IPS-11a (cell line): ENCODE measurements at regions not wholly inside any gene's neighbourhood (a gene's known extent, or its start where the extent isn't known, plus 50 kb on each side); places are given as distances from the start of the nearest gene placed in this dataset.

Experiments used
- H3K4me3 ChIP-seq: one replicate; pipeline ENCODE4 v1.5.1; 2013; ENCODE audit warnings: low read depth, low read length, control low read depth

GRCh38 chr13:50191004-50191403, 175.8 kb downstream of the KCNRG start:
- H3K4me3 ChIP-seq, result no peak overlapping the region

DNA sequence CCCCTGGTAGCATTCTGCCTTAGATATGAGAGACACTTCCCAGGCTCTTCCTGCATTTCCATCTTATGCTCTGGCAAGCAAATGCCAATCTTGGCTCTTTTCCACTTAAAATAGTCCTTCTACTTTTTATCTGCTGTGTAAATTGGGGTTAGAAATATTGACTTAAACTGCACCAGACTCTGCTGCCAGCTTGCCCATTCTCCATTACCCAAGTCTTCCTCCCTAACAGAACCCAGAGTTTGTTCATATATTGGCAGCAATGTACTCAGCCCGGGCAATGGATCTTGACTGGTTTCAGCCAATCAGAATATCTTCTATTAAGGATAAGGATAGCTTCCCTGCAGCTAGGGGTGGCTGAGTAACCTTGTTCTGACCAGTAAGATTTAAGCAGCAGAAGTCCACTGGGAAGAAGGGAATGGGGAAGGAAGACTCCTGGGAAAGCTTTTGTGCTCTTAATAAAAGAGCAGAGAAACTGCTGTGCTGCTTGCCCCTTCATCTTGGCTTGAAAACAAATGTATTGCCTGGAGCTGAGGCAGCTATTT, 177.1 kb downstream of the KCNRG start:
- H3K4me3 ChIP-seq, result no peak overlapping the region

GRCh38 chr13:50195045-50195444, 179.8 kb downstream of the KCNRG start:
- no peak overlapping the region for H3K4me3 ChIP-seq

- no peak overlapping the region for H3K4me3 ChIP-seq
Measured at GRCh38 chr13:50196118-50196517, 180.9 kb downstream of the KCNRG start.

DNA sequence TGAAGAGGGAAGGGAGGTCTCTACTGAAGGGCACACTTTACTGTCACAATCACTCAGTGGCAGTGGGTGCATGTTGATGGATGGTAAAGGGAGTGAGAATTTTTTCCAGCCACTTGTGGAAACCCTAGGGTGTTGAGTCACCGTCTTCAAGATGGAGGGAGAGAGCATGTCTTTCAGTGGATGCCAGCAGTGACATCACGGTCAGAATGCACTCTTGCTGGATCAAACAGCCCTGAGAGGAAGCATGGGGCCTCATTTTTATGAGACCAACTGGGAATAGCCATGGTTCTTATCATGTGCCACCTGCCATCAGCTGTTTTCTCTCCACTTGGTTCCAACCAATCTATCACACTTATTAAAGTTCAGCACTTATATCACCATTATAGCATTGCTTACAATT, 182.5 kb downstream of the KCNRG start:
- H3K4me3 ChIP-seq, result no peak overlapping the region

- no peak overlapping the region for H3K4me3 ChIP-seq
Measured at GRCh38 chr13:50198508-50198907, 183.3 kb downstream of the KCNRG start.

DNA sequence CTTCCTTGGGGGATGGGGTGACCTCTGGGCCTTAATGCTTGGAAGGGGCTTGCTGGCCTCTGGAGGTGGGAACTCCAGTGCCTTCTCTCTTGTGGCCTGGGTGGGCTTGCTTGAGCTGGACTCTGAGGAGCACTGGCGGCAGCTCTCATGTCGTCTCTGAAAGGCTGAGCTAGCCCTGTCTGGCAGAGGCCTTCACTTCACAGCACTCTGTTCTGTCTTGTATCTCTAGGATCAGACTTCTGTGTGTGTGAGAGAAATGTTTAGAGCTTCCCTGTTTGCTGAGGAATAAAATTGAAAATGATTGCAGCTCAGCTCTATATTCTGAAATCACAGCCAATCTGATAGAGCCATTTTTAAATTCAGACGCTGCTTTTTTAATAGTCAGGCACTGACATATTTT, 185.3 kb downstream of the KCNRG start:
- H3K4me3 ChIP-seq, result no peak overlapping the region

DNA sequence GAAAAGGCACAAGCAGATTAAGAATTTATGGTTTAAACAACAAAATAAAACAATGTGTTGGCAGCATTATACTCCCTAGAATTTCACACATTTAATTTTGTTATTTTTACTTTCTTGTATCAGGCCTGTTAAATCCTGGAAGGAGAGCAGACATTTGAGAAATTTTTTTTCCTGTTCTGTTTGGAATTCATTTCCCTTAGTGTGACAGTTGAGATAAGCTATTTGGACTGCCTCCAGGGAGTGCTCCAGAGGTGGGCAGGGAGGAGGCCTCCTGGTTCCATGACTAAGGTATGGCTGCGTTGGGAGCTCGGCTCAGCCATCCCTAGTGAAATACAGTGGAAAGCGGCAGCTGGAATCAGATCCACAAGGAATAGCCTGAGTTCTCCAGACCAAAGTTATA, 185.7 kb downstream of the KCNRG start:
- H3K4me3 ChIP-seq, result no peak overlapping the region

DNA sequence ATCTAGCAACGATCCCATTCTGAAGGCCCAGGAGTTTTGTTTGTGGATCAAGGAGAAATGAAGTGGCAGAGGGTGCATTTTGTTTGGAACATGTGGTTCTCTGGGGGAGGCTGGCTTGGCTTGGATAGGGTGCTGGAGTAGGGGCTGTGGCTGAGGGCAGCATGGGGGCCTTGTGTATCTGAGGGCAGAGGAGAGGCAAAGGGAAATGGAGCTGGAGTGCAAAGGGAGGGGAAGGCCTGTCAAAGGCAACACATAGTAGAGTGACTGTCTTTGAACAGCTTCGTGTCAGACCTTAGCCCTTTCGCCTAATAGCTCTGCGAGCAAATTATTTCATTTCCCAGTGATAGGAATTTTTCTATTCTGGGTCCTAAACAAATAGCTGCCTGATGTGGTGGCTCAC, 187.2 kb downstream of the KCNRG start:
- H3K4me3 ChIP-seq, result no peak overlapping the region

DNA sequence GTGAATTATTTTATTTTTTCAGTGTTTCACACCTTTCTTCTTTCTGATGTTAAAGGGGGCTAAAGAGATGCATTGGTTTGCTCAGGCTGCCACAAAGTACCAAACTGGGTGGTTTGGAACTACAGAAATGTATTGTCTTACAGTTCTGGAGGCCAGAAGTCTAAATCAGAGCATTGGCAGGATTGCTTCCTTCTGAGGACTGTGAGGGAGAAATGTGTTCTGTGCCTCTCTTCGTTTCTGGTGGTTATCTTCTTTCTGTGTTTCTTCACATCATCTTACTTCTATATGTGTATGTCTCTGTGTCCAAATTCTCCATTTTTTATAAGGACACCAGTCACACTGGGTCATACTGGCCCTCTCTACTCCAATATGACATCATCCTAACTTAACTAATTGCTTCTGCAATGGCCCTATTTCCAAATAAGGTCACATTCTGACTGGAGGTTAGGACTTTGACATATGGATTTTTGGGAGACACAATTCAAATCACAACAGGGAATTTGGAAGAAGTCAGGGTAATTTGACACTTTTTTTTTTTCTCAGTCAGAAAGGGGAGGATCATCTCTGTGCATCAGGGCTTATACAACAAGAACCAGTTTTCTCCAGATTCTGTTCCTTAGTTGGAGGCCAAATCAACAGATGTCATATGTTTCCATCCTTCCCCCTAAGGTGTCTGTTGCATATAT, 188.2 kb downstream of the KCNRG start:
- H3K4me3 ChIP-seq, result no peak overlapping the region

DNA sequence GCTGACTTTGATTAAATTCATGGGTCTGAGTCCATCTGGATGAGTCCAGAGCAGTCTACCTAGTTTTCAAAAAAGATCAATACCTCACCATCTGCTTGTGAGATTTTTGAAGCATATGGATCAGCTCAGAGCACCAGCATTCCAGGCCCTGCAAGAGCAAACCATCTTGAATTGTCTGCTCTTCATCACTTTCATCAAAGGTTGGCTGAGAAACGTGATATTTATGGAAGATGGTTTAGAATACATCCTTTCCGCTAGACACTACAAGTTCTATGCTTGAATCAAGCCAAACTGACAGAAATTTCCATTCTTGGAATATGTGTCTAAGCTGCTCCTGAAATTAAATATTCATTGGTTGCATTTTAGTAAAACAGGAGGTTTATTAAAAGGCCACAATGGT, 190.3 kb downstream of the KCNRG start:
- no peak overlapping the region for H3K4me3 ChIP-seq

- H3K4me3 ChIP-seq, result no peak overlapping the region
Measured at GRCh38 chr13:50208826-50209335, 193.6 kb downstream of the KCNRG start.

DNA sequence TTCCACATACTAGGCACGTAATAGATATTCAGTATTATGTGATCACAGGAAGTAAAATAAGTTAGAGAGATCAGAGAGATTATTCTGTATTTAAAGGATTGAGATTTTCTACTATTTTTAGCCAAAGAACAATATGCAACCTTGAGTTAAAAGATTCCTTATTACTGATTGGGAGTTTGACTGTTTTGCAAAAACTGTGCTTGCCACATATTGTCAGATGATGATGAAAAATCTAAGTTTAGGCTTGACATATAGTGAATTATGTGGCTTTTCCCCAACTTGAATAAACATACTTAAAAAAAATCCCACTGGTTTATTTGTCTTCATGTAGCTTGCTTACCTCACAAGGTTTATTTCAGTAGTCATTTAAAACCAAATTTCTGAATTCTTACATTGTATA, 194.4 kb downstream of the KCNRG start:
- H3K4me3 ChIP-seq, result no peak overlapping the region

DNA sequence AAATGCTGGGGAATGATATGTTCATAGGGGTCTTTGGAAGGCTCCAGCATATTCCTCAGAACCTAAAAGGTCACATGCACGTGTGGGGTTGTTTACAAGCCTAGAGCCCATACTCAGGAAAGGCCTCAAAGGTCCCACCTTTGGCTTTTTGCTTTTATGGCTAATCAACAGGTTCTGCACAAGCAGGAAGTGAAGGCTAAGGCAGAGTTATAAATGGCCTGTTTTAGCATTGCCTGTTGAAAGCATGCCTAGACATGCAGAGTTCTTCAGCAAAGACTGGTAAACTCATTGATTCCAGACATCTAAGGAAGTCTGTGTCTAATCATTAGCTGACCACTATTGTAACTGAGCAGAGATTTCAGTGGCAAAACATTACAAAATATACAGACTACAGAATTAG, 198.3 kb downstream of the KCNRG start:
- no peak overlapping the region for H3K4me3 ChIP-seq

DNA sequence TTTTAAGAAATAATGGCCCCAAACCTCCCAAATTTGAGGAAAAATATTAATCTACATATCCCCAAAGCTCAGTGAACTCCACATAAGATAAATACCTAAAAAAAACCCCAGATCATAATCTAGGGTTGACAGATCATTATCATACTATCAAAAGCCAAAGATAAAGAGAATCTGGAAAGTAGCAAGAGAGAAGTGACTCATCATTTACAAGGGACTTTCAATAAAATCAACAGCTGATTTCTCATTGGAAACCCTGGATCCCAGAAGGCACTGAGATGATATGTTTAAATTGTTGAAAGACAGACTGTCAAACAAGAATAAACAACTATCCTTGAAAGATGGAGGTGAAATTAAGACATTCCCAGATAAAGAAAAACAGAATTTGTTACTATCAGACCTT, 199.3 kb downstream of the KCNRG start:
- H3K4me3 ChIP-seq, result no peak overlapping the region

DNA sequence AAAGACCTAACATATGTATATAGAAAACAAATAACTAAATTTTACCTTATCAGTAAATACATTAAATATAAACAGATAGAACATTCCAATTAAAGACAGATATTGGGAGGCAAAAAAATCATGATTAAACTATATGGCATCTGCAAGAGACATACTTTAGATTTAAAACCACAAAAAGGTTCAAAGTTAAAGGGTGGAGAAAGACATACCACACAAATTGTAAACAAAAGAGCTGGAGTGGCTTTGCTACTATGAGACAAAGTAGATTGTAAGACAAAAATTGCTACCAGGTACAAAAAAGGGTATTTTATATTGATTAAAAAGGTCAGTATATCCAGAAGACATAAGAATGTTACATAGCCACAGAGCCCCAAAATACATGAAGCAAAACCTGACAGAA, 200.2 kb downstream of the KCNRG start:
- no peak overlapping the region for H3K4me3 ChIP-seq

GRCh38 chr13:50219743-50220142, 204.5 kb downstream of the KCNRG start:
- no peak overlapping the region for H3K4me3 ChIP-seq

- no peak overlapping the region for H3K4me3 ChIP-seq
Measured at GRCh38 chr13:50220938-50221337, 205.7 kb downstream of the KCNRG start.

DNA sequence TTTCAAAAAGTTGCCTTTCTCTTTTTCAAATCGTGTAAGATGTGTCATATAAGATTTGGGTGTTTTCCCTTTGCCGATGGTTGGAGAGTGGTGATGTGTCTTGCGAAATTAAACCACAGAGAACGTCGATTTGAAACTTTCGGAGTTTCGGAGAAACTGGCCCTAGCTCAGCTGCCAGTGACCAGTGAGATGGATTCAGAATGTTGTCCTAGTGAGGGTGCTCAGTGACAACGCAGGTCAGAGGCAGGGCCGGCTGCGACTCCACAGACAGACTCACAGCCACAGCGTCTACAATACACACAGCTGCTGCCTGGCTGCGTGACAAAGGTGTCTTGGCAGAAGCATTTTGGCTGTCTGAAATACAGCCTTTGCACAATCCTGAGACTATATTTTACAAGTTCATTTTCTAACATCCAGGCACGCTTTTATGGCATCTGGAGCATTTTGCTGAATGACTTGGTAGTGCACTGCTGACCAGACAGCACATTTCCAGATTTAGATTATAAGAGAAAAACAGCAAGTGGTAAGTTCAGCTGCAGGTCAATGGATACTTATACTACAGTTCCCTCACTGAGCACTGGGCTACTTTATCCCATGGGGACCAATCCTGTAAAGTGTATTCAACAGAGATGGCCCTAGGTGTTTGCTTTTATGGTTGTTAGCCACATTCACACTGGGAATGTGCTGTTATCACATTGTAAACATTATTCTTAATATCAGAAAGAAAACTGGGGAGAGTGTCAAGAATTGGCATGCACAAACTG, 207.5 kb downstream of the KCNRG start:
- H3K4me3 ChIP-seq, result no peak overlapping the region

GRCh38 chr13:50224534-50224933, 209.3 kb downstream of the KCNRG start:
- H3K4me3 ChIP-seq, result no peak overlapping the region

- H3K4me3 ChIP-seq, result no peak overlapping the region
Measured at GRCh38 chr13:50225193-50226155, 210.2 kb downstream of the KCNRG start.
